ENCODE measurements at regions not wholly inside any gene's neighbourhood (a gene's known extent, or its start where the extent isn't known, plus 50 kb on each side); places are given as distances from the start of the nearest gene placed in this dataset.

DNA sequence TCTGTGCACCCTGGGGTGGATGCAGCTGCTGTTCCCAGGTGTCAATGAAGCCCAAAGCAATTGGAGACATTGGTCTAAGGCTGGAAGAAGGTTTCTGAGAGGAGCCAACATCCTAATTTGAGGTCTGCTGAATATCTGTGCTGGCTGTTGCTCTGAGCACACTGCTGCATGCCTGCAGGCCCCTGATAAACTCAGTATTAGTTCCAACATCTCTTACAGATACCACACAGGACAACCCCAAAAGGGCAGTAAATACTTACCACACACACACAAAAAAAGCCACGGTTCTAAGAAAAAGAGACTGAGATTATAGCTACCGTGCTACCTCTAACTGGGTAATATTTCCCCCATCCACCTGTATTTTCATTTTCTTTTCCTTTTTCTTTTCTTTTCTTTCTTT, 164.3 kb upstream of the SOX4 start:
- DNase-seq: no peak

DNA sequence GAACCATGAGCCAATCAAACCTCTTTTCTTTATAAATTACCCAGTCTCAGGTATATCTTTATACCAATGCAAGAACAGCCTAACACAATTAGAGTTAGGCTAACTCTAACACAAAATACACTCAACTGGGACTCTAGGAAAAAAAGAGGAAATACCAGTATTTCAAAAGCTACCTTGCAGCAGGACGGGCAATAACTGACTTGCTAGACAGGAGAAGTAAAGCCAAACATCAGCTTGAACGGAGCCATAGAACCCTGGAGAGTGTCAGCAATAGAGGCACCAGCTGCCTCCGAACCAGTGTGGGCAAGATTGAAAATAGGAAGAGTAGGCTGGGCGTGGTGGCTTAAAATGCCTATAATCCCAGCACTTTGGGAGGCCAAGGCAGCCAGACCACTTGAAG, 162.0 kb upstream of the SOX4 start:
- DNase-seq: no peak

DNA sequence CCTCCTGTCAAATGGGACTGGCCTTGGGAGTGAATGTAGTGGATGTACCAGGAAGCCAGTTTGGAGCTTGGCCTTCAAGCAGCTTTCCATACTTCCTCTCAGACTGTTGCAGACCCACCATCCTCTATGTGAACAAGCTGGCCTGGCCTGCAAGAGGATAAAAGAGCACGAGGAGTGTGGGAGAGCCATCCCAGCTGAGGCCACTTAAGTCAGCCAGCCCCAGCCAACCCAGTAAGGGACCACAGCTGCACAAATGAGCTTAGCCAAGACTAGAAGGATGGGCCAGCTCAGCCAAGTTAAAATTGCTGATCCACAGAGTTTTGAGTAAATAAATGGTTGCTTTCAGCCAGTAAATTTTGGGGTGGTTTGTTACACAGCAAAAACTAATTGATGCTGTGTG, 156.9 kb upstream of the SOX4 start:
- DNase-seq: peak; percentile 41

DNA sequence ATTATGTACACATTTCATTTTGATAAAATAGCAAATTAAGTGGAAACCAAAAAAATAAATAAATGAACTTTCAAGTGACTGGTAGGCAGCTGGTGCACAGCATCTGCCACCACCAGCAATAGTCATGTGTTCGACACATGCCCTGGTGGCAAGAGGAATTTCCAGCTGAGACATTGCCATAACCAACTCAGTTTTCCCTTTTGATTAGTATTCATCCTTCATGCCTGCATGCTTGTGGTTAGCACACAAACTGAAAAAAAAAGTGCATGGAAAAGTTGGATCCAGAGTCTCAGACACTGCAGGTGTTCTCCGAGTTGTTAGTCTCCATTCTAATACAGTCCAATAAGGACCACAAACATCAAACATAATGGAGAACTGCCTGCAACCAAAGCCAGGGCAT, 156.0 kb upstream of the SOX4 start:
- peak; percentile 24 for DNase-seq

DNA sequence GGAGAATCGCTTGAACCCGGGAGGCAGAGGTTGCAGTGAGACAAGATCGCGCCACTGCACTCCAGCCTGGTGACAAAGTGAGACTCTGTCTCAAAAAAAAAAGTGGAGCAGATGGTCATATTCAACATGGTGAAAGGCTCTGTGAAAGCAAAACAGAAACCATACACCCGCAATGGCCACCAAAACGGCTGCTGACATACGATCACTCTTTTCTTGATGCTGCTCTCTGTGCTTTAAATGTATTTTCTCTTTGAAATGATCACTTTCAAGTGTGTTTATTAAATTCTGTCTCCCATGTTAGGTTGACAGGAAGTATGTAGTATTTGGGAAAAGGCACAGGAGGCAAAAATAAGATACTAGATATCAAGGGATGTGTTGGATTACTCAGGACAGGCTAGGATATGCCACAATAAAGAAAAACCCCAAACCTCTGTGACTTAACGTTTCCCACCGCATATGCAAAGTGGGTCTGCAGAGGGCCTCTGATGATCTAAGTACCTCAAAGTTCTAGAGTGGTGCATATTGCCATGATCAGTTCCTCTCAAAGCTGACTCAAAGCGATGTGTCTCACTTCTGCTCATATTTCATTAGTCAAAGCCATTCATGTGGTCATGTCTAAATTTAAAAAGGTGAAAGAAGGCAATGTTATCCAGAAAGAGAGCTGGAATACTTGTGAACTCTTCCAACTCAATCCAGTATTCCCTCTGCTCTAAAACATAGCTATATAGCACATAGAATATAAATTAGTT, 155.1 kb upstream of the SOX4 start:
- DNase-seq: no peak

DNA sequence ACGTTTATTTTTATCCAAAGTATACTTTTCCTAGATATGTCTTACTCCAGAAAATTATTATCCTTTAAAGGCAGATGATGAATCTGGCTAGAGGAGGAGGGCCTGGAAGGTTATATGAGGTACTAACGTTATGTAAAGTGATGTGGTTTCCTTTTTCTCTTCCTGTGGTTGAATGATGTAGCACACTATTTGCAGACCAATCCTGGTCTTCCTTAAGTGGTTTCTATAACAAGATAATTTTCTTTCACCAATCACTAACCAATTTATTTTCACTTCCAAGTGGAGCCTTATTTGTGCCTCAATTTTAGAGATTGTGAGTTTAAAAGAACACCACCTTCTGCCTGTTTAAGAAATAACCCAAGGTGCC, 154.6 kb upstream of the SOX4 start:
- DNase-seq: no peak

DNA sequence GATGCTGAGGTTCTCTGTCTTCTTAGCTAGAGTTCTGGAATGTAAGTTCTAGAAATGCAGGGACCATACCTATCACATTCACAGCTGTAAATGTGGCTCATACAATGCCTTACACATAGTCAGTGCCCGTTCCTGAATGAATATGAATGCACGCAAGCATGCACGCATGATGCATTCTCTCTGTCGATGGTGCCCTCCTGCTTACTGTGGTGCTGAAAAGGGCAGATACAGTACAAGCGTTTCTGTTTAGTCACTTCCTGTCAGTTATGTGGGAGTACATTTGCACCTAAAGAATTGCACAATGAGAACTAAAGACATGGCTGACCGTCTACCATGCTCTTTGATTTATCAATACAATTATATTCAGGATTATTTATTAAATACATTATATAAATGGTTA, 152.2 kb upstream of the SOX4 start:
- DNase-seq: no peak

DNA sequence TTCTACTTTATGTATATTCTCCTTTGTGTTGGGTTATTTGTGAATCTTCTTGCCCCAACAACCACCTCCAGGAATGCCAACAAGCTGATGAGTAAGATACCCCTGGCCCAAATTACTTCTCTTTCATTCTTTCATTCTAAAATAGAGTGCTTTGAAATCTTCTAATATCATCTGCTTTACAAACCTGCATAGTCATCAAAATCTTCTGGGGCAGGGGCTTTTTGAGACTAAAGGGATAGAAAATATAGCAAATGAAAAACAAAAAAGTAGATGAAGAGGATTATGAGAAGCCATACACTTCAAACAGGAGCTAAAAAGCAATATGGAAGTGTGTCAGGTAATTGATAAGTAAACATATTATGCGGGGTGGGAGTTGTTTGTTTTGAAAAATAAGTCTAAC, 150.7 kb upstream of the SOX4 start:
- DNase-seq: no peak

DNA sequence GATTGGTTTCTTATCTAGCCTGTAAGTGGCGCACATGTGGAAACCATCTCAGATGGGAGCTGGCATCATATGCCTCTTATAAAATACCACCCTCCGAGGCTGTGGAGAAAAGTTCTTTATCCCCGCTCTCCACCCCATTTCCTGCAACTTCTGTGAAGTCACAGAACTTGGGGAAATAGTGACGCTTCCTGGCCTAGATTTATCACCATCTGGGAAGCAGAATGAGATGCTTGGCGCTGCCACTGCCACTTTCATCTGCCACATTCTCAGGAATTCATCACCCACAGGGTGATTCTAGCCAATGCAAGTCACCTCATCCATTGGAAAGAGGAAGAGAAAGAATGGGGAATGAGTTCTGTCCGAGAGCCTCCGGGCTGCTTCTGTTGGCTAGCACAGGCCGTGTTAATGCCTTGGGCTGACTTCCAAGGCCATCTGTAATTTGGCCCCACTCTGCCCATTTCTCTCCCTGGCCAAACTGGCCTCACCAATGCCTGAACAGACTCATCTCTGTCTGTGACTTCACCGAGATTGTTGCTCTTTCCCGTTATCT, 148.8 kb upstream of the SOX4 start:
- DNase-seq: no peak

DNA sequence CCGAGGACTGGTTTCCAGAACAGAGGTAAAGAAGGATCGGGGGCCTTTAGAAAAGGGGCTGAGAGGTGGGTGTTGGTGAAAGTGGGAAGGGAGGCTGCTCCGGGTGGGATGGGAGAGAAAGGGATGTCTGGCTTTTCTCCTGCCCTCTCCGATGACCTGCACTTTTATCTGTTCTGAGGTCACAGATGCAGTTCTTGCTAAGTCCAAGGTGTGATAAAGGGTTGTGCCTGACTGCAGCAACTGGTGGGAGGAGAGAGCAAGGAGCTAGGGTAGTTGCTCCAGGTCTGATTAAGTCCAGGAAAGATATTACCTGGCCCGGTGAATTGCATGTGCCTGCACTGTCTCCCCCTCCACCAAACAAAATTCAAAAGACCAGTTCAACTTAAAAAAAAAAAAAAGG, 145.6 kb upstream of the SOX4 start:
- DNase-seq: no peak

DNA sequence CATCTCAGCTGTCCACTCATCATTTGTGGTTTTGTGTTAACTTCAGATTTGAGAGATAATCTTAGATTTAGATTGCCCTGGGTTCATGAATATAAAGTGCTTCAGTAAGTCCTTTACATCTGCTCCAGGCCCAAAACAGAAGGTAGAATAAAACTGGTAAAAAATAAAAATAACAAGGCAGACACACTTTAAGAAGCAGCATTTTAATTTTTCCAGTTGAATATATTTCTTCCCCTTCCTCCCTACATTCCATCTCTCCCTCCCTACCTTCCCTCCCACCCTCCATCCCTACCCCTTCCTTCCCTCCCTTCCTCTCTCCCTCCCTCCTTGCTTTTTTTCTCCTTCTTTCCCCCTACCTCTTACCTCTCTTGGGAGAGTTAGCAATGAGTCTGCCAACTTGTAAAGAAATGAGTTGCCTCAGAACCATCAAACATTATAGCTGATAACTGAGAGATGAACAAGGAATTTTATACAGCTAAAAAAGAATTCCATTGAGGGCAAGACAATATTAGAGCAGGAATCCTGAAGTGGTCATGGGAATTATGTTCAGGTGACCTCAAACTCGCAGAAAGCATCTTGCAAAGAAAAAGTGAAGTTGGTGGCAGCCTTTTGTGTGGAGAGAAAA, 145.0 kb upstream of the SOX4 start:
- no peak for DNase-seq

DNA sequence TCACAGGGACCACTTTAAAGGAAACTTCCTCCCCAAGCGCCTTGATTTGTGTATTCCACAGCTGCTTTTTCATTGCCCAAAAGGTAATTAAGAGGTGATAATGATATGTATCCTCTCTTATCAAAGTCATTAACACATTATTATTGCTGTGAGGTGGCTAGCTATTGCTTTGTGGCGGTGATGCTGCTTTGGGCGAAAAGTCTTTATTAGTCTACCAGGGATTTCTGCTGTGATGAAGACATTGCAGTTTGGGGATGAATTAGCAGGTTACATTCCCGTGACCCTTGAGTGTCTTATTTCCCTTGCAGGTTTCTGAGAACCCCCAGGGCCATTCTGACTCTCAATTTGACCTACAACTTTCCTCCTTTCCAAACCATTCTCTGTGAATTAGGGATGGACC, 143.4 kb upstream of the SOX4 start:
- DNase-seq: no peak

DNA sequence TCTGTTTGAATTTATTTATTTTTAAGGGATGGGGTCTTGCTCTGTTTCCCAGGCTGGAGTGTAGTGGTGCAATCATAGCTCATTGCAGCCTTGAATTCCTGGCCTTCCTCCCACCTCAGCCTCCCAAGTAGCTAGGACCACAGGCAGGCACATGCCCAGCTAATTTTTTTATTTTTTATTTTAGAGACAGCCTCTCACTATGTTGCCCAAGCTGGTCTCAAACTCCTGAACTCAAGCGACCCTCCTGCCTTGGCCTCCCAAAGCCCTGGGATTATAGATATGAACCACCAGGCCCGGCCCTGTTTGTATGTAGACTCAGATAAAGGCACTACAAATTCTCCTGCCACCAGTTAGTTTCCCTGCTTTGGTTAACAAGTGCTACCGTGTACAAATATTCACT, 142.9 kb upstream of the SOX4 start:
- no peak for DNase-seq

DNA sequence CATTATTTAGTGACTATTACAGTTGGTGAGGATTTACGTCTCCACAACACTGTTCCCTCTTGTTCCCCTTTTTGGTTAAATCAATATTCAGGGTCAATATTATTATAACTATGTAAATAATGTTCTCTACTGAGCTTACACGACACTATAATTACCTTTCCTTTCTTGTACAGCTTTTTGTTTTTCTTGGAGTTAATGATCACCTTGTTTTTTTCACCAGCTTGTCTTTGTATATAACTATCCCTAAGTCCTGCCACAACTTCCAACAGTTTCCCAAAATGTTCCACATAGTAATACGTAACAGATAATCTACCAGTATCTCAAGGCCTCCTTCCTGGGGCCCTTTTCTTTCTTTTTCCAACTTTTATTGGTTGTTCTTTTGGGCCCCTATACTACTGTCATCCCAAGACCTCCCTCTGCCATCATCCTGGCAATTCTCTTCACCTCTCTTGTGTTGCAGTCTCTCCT, 142.0 kb upstream of the SOX4 start:
- no peak for DNase-seq

DNA sequence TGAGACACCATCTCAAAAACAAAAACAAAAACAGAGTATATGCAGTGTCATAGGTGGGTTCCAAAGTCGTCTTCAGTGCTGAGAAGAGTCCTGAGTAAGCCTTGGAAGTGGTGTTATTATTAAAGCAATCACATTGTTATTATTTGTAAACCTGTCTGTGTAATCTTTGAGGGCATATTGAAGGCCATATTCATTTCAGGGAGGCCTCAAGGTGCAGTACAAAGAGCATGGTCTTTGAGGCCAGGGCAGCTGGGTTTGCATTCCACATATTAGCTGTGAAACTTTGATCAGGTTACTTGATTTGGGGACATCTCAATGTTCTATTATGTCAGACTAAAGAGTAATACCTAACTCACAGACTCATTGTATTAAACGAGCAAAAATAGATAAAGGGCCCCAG, 139.3 kb upstream of the SOX4 start:
- DNase-seq: no peak

DNA sequence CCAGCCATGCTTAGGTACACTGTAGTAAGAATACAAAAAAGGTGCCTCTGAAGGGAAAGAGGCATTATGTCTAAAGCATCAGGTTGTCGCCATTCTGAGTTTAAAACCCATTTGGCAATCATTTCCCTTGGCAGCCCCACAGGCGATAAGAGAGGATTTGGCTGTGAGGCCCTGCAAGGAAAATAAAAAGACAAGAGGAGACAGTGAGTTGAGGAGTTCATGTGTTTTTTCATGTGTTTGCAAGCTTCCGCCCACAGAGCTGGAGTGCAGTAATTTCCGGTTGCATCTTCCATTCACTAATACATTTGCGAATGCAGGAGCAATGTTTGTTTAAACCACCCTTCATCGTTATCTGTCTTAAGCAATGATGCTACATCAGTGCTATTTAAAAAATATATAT, 138.5 kb upstream of the SOX4 start:
- no peak for DNase-seq

DNA sequence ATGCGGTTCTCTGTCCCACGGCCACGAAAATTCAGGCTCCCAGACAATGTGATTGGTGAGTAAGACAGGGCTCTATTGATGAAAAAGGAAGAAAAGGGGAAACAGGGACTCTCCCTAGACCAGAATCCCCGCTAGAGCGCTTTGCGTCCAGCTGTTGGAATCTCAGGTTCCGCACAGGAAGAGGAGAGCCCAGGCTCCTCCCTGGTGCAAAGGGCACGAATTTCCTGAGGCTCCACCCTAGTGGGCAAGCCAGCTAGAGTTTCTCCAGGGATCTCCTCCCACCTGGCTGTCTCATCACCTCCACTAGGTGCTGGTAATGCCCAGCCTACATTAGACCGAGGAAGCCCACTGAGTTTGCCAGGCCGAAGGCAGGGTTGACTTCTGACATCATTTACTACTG, 135.9 kb upstream of the SOX4 start:
- DNase-seq: no peak

DNA sequence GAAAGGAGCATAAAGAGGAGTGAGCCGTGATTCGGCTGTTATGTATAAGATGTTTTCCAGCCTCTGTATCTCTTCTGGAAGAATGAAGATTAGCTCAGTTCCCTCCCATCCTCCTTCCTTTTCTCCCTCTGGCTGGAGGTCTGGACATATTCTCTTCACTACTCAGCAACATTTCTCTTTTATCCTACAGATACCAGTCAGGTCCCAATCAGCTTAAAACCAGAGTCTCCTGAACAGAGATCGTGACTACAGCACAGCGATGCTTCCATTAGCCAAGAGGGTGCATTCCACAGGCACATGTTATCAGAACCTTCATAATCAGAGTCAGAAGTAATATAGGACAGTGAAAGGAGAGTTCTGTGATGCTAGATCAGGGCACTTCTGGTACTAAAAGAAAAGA, 133.9 kb upstream of the SOX4 start:
- no peak for DNase-seq

DNA sequence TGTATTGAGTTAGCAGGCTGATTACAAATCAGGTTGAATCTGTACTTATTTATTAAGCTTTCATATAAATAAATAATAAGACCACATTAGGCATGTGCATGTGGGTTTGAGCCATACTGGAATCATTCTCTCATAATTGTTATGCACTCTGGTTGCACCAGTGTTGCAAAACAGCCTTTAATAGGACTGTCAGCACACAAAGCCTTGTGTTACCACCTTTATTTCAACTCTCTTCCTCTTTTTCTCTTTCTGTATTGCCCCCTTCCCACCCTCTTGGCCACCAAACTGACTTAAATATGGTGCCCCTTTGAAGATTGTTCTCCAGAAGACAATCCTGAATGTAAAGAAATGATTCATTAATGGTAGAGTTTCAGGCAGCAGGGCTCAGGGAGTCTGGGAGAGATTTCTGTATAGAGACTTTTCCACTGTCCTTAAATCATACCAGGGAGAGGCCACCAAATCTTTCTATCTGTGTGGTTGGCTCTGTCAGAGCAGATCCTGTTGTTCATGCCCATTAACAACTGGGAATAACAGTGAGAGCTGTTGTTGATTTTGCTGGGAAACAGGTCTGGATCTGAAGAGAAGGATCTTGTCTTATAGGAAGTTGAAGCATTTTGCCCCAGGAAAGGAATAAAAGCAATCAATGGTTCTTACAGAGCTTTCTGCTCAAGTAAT, 131.6 kb upstream of the SOX4 start:
- no peak for DNase-seq

DNA sequence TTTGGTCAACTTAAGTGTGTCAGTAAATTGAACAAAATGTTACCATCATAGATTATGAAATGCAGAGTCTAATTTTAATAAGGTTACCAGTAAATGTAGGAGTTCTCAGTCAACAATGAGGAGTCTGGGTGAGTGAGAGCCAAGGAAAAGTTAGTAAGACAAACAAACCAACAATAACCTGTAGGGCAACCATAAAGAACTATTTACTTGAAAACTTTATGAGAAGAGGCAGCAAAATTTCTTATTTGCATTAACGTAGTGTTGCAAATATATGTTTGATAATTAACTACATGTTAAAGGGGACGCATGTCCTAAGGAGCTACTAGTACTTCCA, 131.1 kb upstream of the SOX4 start:
- DNase-seq: no peak

DNA sequence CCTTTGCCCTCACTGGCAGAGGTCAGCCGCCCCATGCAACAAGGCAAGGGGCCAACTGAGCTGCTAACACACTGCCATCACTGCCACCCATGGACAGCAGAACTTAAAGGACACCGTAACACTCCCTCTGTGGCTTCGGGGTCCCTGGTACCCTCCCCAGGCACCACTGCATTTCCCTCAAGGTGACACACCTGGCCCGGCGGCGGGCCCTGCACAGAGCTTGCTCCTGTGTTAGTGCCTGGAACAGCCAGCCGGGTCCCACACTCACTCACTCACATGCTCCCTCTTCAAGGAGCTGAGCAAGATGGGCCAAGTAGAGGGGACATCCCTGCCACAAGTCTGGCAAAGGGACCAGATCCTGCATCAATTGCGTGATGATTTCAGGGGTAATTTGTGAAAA, 126.5 kb upstream of the SOX4 start:
- DNase-seq: no peak

DNA sequence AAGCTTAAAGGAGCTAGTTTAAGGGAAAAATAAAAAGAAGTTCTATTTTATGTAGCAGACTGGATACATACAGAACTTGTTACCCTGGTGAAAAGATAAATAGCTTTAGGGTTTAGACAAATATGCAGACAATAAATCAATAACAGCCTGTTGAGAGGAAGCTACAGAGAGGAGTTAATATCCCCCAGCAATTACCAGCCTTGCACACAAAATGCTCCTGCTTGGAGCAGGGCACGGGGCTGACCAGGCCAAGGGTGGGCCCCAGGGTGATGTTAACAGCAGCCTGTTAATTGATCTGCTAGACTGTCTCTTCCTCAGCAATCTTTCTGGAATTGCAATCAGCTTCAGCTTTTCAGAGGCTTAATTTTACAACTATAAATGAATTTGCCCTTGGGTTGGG, 125.1 kb upstream of the SOX4 start:
- DNase-seq: no peak

DNA sequence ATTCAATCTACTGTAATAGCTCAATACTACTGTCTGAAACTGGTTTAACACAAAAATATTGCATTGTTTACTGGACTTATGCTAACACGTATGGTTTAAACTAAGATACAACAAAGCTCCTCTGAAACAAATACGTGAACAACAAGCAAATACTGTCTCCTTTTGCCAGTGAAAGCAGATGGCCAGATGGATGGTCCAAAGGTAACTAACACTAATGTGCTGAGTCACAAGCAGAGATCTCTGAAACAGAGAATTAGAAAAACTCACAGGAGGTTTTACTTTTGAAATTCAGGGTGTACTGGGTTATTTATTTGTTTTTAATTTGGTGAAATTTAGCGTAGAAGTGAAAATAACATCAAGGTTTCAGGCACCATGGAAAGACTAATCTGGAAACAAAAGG, 124.3 kb upstream of the SOX4 start:
- no peak for DNase-seq

DNA sequence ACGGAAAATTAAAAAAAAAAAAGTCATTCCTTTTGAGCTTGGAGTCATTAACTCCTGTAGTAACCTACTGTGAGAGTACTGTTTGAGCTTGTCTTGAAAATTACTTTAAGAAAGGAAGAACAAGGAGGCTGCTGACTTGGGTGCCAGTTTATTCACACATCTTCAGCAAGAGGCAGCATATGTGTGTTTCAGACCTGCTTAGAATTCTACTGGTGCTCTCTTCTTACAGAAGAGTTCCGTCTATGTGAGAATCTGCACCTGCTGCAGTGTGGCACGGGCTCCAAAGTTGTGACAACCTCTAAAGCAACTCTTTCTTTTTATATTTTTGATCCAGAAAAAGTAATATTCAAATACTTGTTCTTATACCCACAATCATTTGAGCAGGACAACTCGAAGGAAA, 117.4 kb upstream of the SOX4 start:
- no peak for DNase-seq
